ENCODE measurements at regions not wholly inside any gene's neighbourhood (a gene's known extent, or its start where the extent isn't known, plus 50 kb on each side); places are given as distances from the start of the nearest gene placed in this dataset.
"Not testable (repeated sequence)": the region's sequence is repeated elsewhere in the genome, so short reads cannot be mapped to it uniquely, and the experiment has no call there.

- DNase-seq: no peak
These were observed 133.4 kb upstream of the TOP1 start for GRCh38 chr20:40895182-40895581.

- DNase-seq: no peak
These were observed 131.6 kb upstream of the TOP1 start for GRCh38 chr20:40896814-40897700.

- DNase-seq: no peak
These were observed 129.3 kb upstream of the TOP1 start for GRCh38 chr20:40899344-40899743.

- DNase-seq: no peak
These were observed 127.9 kb upstream of the TOP1 start for GRCh38 chr20:40900666-40901215.

GRCh38 chr20:40902661-40903060, 126.0 kb upstream of the TOP1 start:
- DNase-seq: no peak

- DNase-seq: no peak
These were observed 120.3 kb upstream of the TOP1 start for GRCh38 chr20:40908309-40908708.

- not testable (repeated sequence) for DNase-seq
These were observed 119.1 kb upstream of the TOP1 start for GRCh38 chr20:40909489-40909888.

GRCh38 chr20:40910436-40910835, 118.2 kb upstream of the TOP1 start:
- DNase-seq: not testable (repeated sequence)

- not testable (repeated sequence) for DNase-seq
These were observed 117.5 kb upstream of the TOP1 start for GRCh38 chr20:40911152-40911551.

GRCh38 chr20:40913224-40914185, 115.1 kb upstream of the TOP1 start:
- DNase-seq: no peak

GRCh38 chr20:40915756-40916155, 112.9 kb upstream of the TOP1 start:
- no peak for DNase-seq

GRCh38 chr20:40916276-40916675, 112.3 kb upstream of the TOP1 start:
- no peak for DNase-seq

GRCh38 chr20:40920291-40920690, 108.3 kb upstream of the TOP1 start:
- no peak for DNase-seq

GRCh38 chr20:40922865-40923264, 105.8 kb upstream of the TOP1 start:
- no peak for DNase-seq

GRCh38 chr20:40925829-40926510, 102.7 kb upstream of the TOP1 start:
- no peak for DNase-seq

- DNase-seq: no peak
These were observed 101.7 kb upstream of the TOP1 start for GRCh38 chr20:40926928-40927327.

- DNase-seq: no peak
These were observed 98.1 kb upstream of the TOP1 start for GRCh38 chr20:40930561-40930960.

- DNase-seq: no peak
These were observed 97.1 kb upstream of the TOP1 start for GRCh38 chr20:40931410-40932044.

- DNase-seq: no peak
These were observed 96.2 kb upstream of the TOP1 start for GRCh38 chr20:40932436-40932835.

- DNase-seq: no peak
These were observed 94.9 kb upstream of the TOP1 start for GRCh38 chr20:40933758-40934157.

GRCh38 chr20:40938020-40938419, 90.6 kb upstream of the TOP1 start:
- DNase-seq: no peak

- DNase-seq: no peak
These were observed 89.0 kb upstream of the TOP1 start for GRCh38 chr20:40939667-40940066.
